PFSK-1 (cell line): ENCODE measurements at regions not wholly inside any gene's neighbourhood (a gene's known extent, or its start where the extent isn't known, plus 50 kb on each side); places are given as distances from the start of the nearest gene placed in this dataset.

Source experiments
- POLR2AphosphoS5 ChIP-seq: IDR thresholded peaks from 2 replicates; pipeline ENCODE4 v1.6.1; 2012; ENCODE audit warnings: low read depth, mild to moderate bottlenecking, control low read depth, low read length, moderate library complexity
- REST ChIP-seq, 2 experiments: IDR thresholded peaks; 2 replicates each; pipeline versions ENCODE4 v1.6.1 to v1.8.0; 2011 to 2012; ENCODE audit warnings: low read depth in 2 of 2, low read length in 2 of 2, control low read depth in 1 of 2, inconsistent platforms in 1 of 2, mild to moderate bottlenecking in 1 of 2, moderate library complexity in 1 of 2; ENCODE audit not compliant: insufficient read depth in 1 of 2

GRCh38 chr1:192098001-192098400 lies 60.3 kb upstream of the RGS18 start:
- TF ChIP-seq POLR2AphosphoS5 = no peak
- no peak for TF ChIP-seq REST (IDR thresholded peaks at IDR 0.05; ENCODE audit: insufficient read depth in 1 of 2, low read depth in 2 of 2, low read length in 2 of 2)
